GM21786 (cell line): ENCODE measurements at regions not wholly inside any gene's neighbourhood (a gene's known extent, or its start where the extent isn't known, plus 50 kb on each side); places are given as distances from the start of the nearest gene placed in this dataset.
A peak's percentile ranks its signal among the peaks of the same experiment; 100 is the strongest.

Experiments
- ATAC-seq: cut with Tn5 transposase; IDR thresholded peaks from one replicate; pipeline ENCODE4 v1.9.1; 2021; ENCODE audit not compliant: unreplicated experiment

- no peak for ATAC-seq
Measured at GRCh38 chr1:209291715-209292114, 291.8 kb upstream of the CAMK1G start.

- ATAC-seq: no peak
Measured at GRCh38 chr1:209302779-209303568, 280.5 kb upstream of the CAMK1G start.

- no peak for ATAC-seq
Measured at GRCh38 chr1:209304166-209304565, 279.3 kb upstream of the CAMK1G start.

- no peak for ATAC-seq
Measured at GRCh38 chr1:209305221-209305954, 278.1 kb upstream of the CAMK1G start.

GRCh38 chr1:209307846-209308245, 275.7 kb upstream of the CAMK1G start:
- ATAC-seq: no peak

GRCh38 chr1:209309198-209309597, 274.3 kb upstream of the CAMK1G start:
- ATAC-seq: no peak

GRCh38 chr1:209311770-209312169, 271.7 kb upstream of the CAMK1G start:
- ATAC-seq: no peak

GRCh38 chr1:209316929-209317328, 266.6 kb upstream of the CAMK1G start:
- ATAC-seq: no peak

GRCh38 chr1:209318181-209319056, 265.1 kb upstream of the CAMK1G start:
- no peak for ATAC-seq

GRCh38 chr1:209319057-209319432, 264.5 kb upstream of the CAMK1G start:
- ATAC-seq: no peak

GRCh38 chr1:209319549-209319948, 264.0 kb upstream of the CAMK1G start:
- ATAC-seq: no peak

GRCh38 chr1:209323743-209324142, 259.8 kb upstream of the CAMK1G start:
- ATAC-seq: no peak

- ATAC-seq: no peak
Measured at GRCh38 chr1:209324901-209325871, 258.3 kb upstream of the CAMK1G start.

- ATAC-seq: no peak
Measured at GRCh38 chr1:209326076-209326475, 257.4 kb upstream of the CAMK1G start.

- no peak for ATAC-seq
Measured at GRCh38 chr1:209326831-209327230, 256.7 kb upstream of the CAMK1G start.

GRCh38 chr1:209328196-209328595, 255.3 kb upstream of the CAMK1G start:
- no peak for ATAC-seq

GRCh38 chr1:209335178-209335577, 248.3 kb upstream of the CAMK1G start:
- peak; percentile 87 for ATAC-seq

GRCh38 chr1:209341146-209341545, 242.4 kb upstream of the CAMK1G start:
- ATAC-seq: no peak

- no peak for ATAC-seq
Measured at GRCh38 chr1:209341673-209342420, 241.7 kb upstream of the CAMK1G start.
